IMR-90 (cell line): ENCODE measurements at regions not wholly inside any gene's neighbourhood (a gene's known extent, or its start where the extent isn't known, plus 50 kb on each side); places are given as distances from the start of the nearest gene placed in this dataset.

Experiments
- ATAC-seq: fragments of 200-7000 bp; cut with Tn5 transposase; 2 replicates; pipeline ENCODE4 v1.9.1; 2020; ENCODE audit warnings: low read depth, mild to moderate bottlenecking, moderate library complexity
- BruUV-seq: library from RNA; stranded (reverse); fragments of 400-500 nt; replicated peaks from 2 replicates; lab custom pipeline; 2021; lab: Mats Ljungman, UMichigan
- CTCF ChIA-PET: fragments of 300-600 bp; formaldehyde crosslinking; extraction: SDS; loops from one replicate; lab custom pipeline; 2021; ENCODE audit warnings: antibody characterized with exemption; lab: Yijun Ruan, JAX
- POLR2A ChIA-PET: fragments of 300-600 bp; sonication (Branson Sonifier 250); formaldehyde crosslinking; loops from one replicate; lab custom pipeline; 2022; ENCODE audit warnings: antibody characterized with exemption; ENCODE audit not compliant: unreplicated experiment; lab: Charles Lee
- DNase-seq: peaks from one replicate; pipeline ENCODE4 v3.0.0; 2013
- H2AFZ ChIP-seq: replicated peaks from 2 replicates; pipeline ENCODE3; 2013; ENCODE audit warnings: low read length, mild to moderate bottlenecking; ENCODE audit not compliant: poor library complexity
- H2AK5ac ChIP-seq: 2 replicates; pipeline ENCODE4 v1.6.1; 2013; ENCODE audit warnings: low read depth, low read length, inconsistent platforms
- H2AK9ac ChIP-seq: replicated peaks from 2 replicates; pipeline ENCODE3; 2013; ENCODE audit warnings: mild to moderate bottlenecking, low read depth, low read length, moderate library complexity; ENCODE audit not compliant: poor library complexity
- H2BK120ac ChIP-seq: 2 replicates; pipeline ENCODE4 v1.6.1; 2013; ENCODE audit warnings: low read depth, low read length, inconsistent platforms
- H2BK15ac ChIP-seq: 3 replicates; pipeline ENCODE4 v1.6.1; 2013; ENCODE audit warnings: low read depth, low read length, inconsistent platforms
- H2BK20ac ChIP-seq: 2 replicates; pipeline ENCODE4 v1.6.1; 2013; ENCODE audit warnings: low read depth, mild to moderate bottlenecking, inconsistent platforms, low read length, moderate library complexity
- H2BK5ac ChIP-seq: 2 replicates; pipeline ENCODE4 v1.6.1; 2013; ENCODE audit warnings: mild to moderate bottlenecking, low read depth, low read length, inconsistent platforms; ENCODE audit not compliant: poor library complexity, severe bottlenecking
- H3K14ac ChIP-seq: replicated peaks from 2 replicates; pipeline ENCODE4 v1.6.1; 2013; ENCODE audit warnings: low read depth, low read length, inconsistent platforms
- H3K18ac ChIP-seq: 2 replicates; pipeline ENCODE4 v1.6.1; 2013; ENCODE audit warnings: low read depth, low read length, control low read depth
- H3K23ac ChIP-seq: 2 replicates; pipeline ENCODE4 v1.6.1; 2013; ENCODE audit warnings: low read depth, low read length, inconsistent platforms
- H3K27ac ChIP-seq: 2 replicates; pipeline ENCODE4 v1.5.1; 2013; ENCODE audit warnings: mild to moderate bottlenecking, control low read depth, low read length; ENCODE audit not compliant: insufficient read depth
- H3K27me3 ChIP-seq: 2 replicates; pipeline ENCODE4 v1.6.1; 2013; ENCODE audit warnings: low read length; ENCODE audit not compliant: control insufficient read depth, insufficient read depth
- H3K36me3 ChIP-seq: 2 replicates; pipeline ENCODE4 v1.6.1; 2013; ENCODE audit warnings: low read length, mixed read lengths; ENCODE audit not compliant: control insufficient read depth, insufficient read depth
- H3K4ac ChIP-seq: 2 replicates; pipeline ENCODE4 v1.6.1; 2013; ENCODE audit warnings: low read depth, low read length, inconsistent platforms
- H3K4me1 ChIP-seq: 2 replicates; pipeline ENCODE4 v1.6.1; 2013; ENCODE audit warnings: low read length, mixed read lengths; ENCODE audit not compliant: control insufficient read depth, insufficient read depth
- H3K4me2 ChIP-seq: 2 replicates; pipeline ENCODE4 v1.6.1; 2013; ENCODE audit warnings: low read depth, mild to moderate bottlenecking, control low read depth, low read length, moderate library complexity
- H3K4me3 ChIP-seq: 2 replicates; pipeline ENCODE4 v1.5.1; 2013; ENCODE audit warnings: low read depth, mild to moderate bottlenecking, control low read depth, low read length, moderate library complexity; ENCODE audit not compliant: insufficient read depth
- H3K56ac ChIP-seq: 2 replicates; pipeline ENCODE4 v1.6.1; 2013; ENCODE audit warnings: low read length, inconsistent platforms; ENCODE audit not compliant: insufficient read depth; ENCODE audit errors: extremely low read depth
- H3K79me1 ChIP-seq, 2 experiments: 2 replicates each; pipeline ENCODE4 v1.6.1; 2013; ENCODE audit warnings: low read length in 2 of 2, inconsistent platforms in 1 of 2, low read depth in 1 of 2
- H3K9ac ChIP-seq: 2 replicates; pipeline ENCODE4 v1.6.1; 2013; ENCODE audit warnings: low read depth, low read length, control low read depth
- H3K9me1 ChIP-seq: 2 replicates; pipeline ENCODE4 v1.6.1; 2013; ENCODE audit warnings: low read length, inconsistent platforms; ENCODE audit not compliant: insufficient read depth
- H3K9me3 ChIP-seq: 2 replicates; pipeline ENCODE4 v1.6.1; 2013; ENCODE audit warnings: low read length; ENCODE audit not compliant: control insufficient read depth, insufficient read depth
- H4K20me1 ChIP-seq: 2 replicates; pipeline ENCODE4 v1.6.1; 2013; ENCODE audit warnings: low read length, inconsistent platforms; ENCODE audit not compliant: insufficient read depth
- H4K5ac ChIP-seq: 2 replicates; pipeline ENCODE4 v1.6.1; 2013; ENCODE audit warnings: mild to moderate bottlenecking, low read depth, low read length, control low read depth
- H4K8ac ChIP-seq, 2 experiments: 2 replicates each; pipeline ENCODE4 v1.6.1; 2013; ENCODE audit warnings: low read depth in 2 of 2, low read length in 2 of 2, control low read depth in 1 of 2, inconsistent platforms in 1 of 2
- H4K91ac ChIP-seq: 2 replicates; pipeline ENCODE4 v1.6.1; 2013; ENCODE audit warnings: low read depth, low read length, inconsistent platforms; ENCODE audit not compliant: insufficient read depth
- BHLHE40 ChIP-seq: fragments of 150-350 bp; IDR thresholded peaks from 2 replicates; pipeline ENCODE4 v1.6.1; 2016; ENCODE audit warnings: mild to moderate bottlenecking, low read depth, low read length
- CEBPB ChIP-seq: IDR thresholded peaks from 2 replicates; pipeline ENCODE4 v1.6.1; 2012; ENCODE audit warnings: low read depth, low read length, improper control_type of control experiment
- CHD1 ChIP-seq: IDR thresholded peaks from 2 replicates; pipeline ENCODE4 v1.6.1; 2012; ENCODE audit warnings: low read depth, low read length, improper control_type of control experiment
- FOS ChIP-seq: fragments of 150-350 bp; IDR thresholded peaks from 2 replicates; pipeline ENCODE4 v1.6.1; 2016; ENCODE audit warnings: low read depth, low read length
- MAFK ChIP-seq: IDR thresholded peaks from 2 replicates; pipeline ENCODE4 v1.6.1; 2012; ENCODE audit warnings: low read depth, low read length, improper control_type of control experiment
- MAZ ChIP-seq: IDR thresholded peaks from 2 replicates; pipeline ENCODE4 v1.6.1; 2012; ENCODE audit warnings: low read depth, mild to moderate bottlenecking, low read length, improper control_type of control experiment, moderate library complexity, borderline replicate concordance
- NFE2L2 ChIP-seq: fragments of 150-350 bp; IDR thresholded peaks from 2 replicates; pipeline ENCODE4 v1.6.1; 2016; ENCODE audit warnings: low read depth, mild to moderate bottlenecking, low read length
- POLR2A ChIP-seq: IDR thresholded peaks from 2 replicates; pipeline ENCODE4 v1.6.1; 2012; ENCODE audit warnings: mild to moderate bottlenecking, low read depth, low read length
- RAD21 ChIP-seq: IDR thresholded peaks from 2 replicates; pipeline ENCODE4 v1.6.1; 2012; ENCODE audit warnings: low read length, improper control_type of control experiment
- RCOR1 ChIP-seq: IDR thresholded peaks from 2 replicates; pipeline ENCODE4 v1.6.1; 2012; ENCODE audit warnings: mild to moderate bottlenecking, low read length, improper control_type of control experiment; ENCODE audit not compliant: insufficient replicate concordance
- RFX5 ChIP-seq: IDR thresholded peaks from 2 replicates; pipeline ENCODE4 v1.8.0; 2012; ENCODE audit warnings: low read depth, mild to moderate bottlenecking, low read length, moderate library complexity
- SMC3 ChIP-seq: fragments of 150-350 bp; IDR thresholded peaks from 2 replicates; pipeline ENCODE4 v1.6.1; 2016; ENCODE audit warnings: low read depth, mild to moderate bottlenecking, antibody characterized with exemption, low read length, moderate library complexity
- WGBS, 2 experiments: methylation state at CpG; one replicate each; pipeline versions ENCODE4 v1.1.5 to v1.1.7; 2013; ENCODE audit warnings: missing lambda C conversion rate in 2 of 2; ENCODE audit not compliant: insufficient read length in 1 of 2; ENCODE audit errors: extremely low coverage in 2 of 2; 5-methylcytosine and 5-hydroxymethylcytosine counted together
- dilution Hi-C: fragments of 300-500 bp; cut with HindIII; formaldehyde crosslinking; loops from one replicate; pipeline ENCODE4 v1.14.3; 2018; ENCODE audit warnings: low sequenced_read_pairs; ENCODE audit not compliant: unreplicated experiment
- in situ Hi-C: fragments of 300-500 bp; cut with MboI; formaldehyde crosslinking; loops from 3 replicates; pipeline ENCODE4 v1.14.3; 2019; ENCODE audit warnings: low sequenced_read_pairs, inconsistent platforms, mixed read lengths
- intact Hi-C: fragments of 100-400 bp; cut with micrococcal nuclease; formaldehyde crosslinking; loops from 2 replicates; pipeline ENCODE4 v1.10.0; 2022
- TF ChIP-seq, protein P1 (sequence below): fragments of 150-350 bp; IDR thresholded peaks from 2 replicates; pipeline ENCODE4 v1.6.1; 2016; ENCODE audit warnings: low read depth, mild to moderate bottlenecking, low read length, moderate library complexity, borderline replicate concordance
- TF ChIP-seq, protein P2 (sequence below): fragments of 150-350 bp; IDR thresholded peaks from 2 replicates; pipeline ENCODE4 v1.6.1; 2017; ENCODE audit warnings: mild to moderate bottlenecking, antibody characterized with exemption, low read length, low read depth

DNA sequence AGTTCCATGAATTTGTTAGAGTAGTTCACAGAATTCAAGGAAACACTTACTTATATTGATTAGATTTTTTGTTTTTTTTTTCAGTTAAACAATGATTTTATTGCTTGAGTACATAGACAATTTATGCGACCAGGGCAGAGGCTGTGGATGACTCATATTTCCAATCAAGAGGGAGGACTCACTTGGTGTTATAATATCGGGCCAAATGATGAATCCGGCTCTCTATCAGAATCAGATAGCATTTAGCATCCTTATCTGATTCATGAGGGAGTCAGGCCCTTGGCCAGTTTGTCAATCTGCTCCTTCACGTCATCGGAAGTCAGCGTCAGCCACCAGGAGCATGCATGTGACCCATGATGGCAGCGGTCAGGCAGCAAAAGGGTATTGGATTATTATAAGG, 82.3 kb upstream of the HUWE1 start:
- Histone ChIP-seq H3K4me1 (no peaks in the 10 kb centered on the region), H2BK15ac (no peak overlapping the region), H3K23ac (no peak overlapping the region), H3K9me1 (no peaks in the 10 kb centered on the region), H2BK20ac (no peak overlapping the region), H4K5ac (no peak overlapping the region), H4K8ac (no peak overlapping the region), H3K27me3 (no peaks in the 10 kb centered on the region; the same call in 1 of the 2 replicates), H3K9ac (no peak overlapping the region), H3K14ac (no peak overlapping the region), H4K20me1 (no peaks in the 10 kb centered on the region), H3K56ac (no peak overlapping the region), H2BK5ac (no peak overlapping the region), H2AFZ (no peak overlapping the region), H3K4me2 (no peak overlapping the region), H3K4me3 (no peak overlapping the region), H3K27ac (no peak overlapping the region), H3K9me3 (no peaks in the 10 kb centered on the region), H3K4ac (no peak overlapping the region), H3K36me3 (no peaks in the 10 kb centered on the region), H3K18ac (no peak overlapping the region), H3K79me1 (no peaks in the 10 kb centered on the region), H4K91ac (no peak overlapping the region), H2AK5ac (no peak overlapping the region), H2BK120ac (no peak overlapping the region), H2AK9ac (no peak overlapping the region)
- TF ChIP-seq, protein P1, sequence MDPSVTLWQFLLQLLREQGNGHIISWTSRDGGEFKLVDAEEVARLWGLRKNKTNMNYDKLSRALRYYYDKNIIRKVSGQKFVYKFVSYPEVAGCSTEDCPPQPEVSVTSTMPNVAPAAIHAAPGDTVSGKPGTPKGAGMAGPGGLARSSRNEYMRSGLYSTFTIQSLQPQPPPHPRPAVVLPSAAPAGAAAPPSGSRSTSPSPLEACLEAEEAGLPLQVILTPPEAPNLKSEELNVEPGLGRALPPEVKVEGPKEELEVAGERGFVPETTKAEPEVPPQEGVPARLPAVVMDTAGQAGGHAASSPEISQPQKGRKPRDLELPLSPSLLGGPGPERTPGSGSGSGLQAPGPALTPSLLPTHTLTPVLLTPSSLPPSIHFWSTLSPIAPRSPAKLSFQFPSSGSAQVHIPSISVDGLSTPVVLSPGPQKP: no peak
- TF ChIP-seq RFX5 (no peak), RCOR1 (no peak), FOS (no peak), SMC3 (no peak), CEBPB (no peak), RAD21 (no peak), MAFK (no peak), NFE2L2 (no peak), BHLHE40 (no peak), MAZ (no peak), CHD1 (no peak), POLR2A (no peak)
- TF ChIP-seq, protein P2, sequence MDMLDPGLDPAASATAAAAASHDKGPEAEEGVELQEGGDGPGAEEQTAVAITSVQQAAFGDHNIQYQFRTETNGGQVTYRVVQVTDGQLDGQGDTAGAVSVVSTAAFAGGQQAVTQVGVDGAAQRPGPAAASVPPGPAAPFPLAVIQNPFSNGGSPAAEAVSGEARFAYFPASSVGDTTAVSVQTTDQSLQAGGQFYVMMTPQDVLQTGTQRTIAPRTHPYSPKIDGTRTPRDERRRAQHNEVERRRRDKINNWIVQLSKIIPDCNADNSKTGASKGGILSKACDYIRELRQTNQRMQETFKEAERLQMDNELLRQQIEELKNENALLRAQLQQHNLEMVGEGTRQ: no peak
- no TSS peak for BruUV-seq
- ChIA-PET POLR2A (no interaction called here), CTCF (no interaction called here)
- DNase-seq: no peak
- in situ Hi-C loops (no loop called here), dilution Hi-C loops (no loop called here), intact Hi-C loops (no loop called here)
- no CpG with 5 or more reads among the region's 7 CpGs for WGBS, 2 experiments
- ATAC-seq: no peak
